ENCODE measurements at regions not wholly inside any gene's neighbourhood (a gene's known extent, or its start where the extent isn't known, plus 50 kb on each side); places are given as distances from the start of the nearest gene placed in this dataset.
A peak's percentile ranks its signal among the peaks of the same experiment; 100 is the strongest.

DNA sequence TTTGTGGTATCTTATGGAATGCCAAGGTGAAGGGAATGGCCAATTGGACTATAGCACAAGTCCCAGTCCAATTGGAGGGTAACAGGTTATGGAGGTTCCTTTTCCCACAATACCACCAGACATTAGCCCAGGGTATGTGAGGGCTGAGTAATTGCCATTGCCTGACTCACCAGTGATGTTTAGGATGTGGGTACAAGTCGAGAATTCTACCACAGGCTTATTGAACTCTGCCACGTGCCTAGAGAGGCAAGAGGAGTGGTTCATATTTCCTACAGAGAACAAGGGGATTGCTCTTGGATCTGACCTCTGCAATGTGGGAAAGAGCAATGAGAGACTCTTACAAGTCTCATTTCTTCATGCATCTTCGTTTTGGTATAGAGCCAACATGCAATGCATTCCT, 85.0 kb upstream of the XCR1 start:
- Mint-ChIP-seq H3K36me3 (ENCODE audit: insufficient read depth, unreplicated experiment) (no peaks in the 10 kb centered on the region), H3K9me3 (ENCODE audit: unreplicated experiment) (no peaks in the 10 kb centered on the region), H3K27me3 (ENCODE audit: insufficient read depth, unreplicated experiment) (no peaks in the 10 kb centered on the region), H3K4me1 (ENCODE audit: insufficient read depth, unreplicated experiment) (peaks cover 55% of the 10 kb centered on the region), H3K27ac (ENCODE audit: low read depth, unreplicated experiment) (no peak overlapping the region), H3K4me3 (ENCODE audit: unreplicated experiment) (no peak overlapping the region)
- intact Hi-C loops (cut with micrococcal nuclease) = no loop called here
- POLR2A ChIA-PET = no interaction called here
- DNase-seq (ENCODE audit: unreplicated experiment) = peak; percentile 73
- CTCF ChIA-PET = no interaction called here
- BruUV-seq (replicated peaks) = no TSS peak
- TF ChIP-seq, protein P1, sequence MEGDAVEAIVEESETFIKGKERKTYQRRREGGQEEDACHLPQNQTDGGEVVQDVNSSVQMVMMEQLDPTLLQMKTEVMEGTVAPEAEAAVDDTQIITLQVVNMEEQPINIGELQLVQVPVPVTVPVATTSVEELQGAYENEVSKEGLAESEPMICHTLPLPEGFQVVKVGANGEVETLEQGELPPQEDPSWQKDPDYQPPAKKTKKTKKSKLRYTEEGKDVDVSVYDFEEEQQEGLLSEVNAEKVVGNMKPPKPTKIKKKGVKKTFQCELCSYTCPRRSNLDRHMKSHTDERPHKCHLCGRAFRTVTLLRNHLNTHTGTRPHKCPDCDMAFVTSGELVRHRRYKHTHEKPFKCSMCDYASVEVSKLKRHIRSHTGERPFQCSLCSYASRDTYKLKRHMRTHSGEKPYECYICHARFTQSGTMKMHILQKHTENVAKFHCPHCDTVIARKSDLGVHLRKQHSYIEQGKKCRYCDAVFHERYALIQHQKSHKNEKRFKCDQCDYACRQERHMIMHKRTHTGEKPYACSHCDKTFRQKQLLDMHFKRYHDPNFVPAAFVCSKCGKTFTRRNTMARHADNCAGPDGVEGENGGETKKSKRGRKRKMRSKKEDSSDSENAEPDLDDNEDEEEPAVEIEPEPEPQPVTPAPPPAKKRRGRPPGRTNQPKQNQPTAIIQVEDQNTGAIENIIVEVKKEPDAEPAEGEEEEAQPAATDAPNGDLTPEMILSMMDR (IDR thresholded peaks at IDR 0.05; ENCODE audit: unreplicated experiment) = no peak

DNA sequence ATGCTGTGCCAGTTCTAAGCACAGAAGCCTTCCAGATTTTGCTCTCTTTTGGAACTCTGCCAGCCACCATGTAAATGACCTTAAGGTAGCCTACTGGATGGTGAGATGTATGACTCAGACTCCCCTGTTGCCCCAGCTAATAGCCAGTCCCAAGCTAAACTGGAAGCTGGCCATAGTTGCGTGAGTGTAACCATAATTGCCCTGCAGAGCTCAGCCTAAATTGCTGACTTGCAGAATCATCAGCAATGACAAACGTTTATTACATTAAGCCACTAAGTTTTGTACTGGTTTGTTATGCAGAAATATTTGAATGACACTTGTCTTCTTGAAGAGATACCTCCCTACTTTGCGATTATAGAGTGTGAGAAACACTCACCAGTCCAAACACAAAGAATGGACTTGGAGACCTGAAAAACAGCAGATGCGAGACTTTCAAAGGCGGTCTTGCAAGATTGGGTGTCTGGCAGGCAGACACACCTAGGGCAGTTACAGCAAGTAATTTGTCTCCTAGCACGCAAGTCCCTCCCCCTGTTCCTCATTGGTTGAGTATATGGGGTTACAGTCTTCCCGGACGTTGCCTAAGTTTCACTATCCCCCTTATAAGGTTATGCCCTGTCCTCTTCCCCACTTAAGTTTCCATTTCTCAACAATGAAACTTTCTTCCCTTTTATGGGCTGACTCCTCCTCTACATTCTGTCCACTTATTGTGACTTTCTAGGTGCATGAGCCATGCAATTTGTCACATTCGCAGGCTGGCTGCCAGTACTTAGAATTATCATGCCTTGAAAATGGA, 83.6 kb upstream of the XCR1 start:
- H3K36me3 Mint-ChIP-seq (ENCODE audit: insufficient read depth, unreplicated experiment) = no peaks in the 10 kb centered on the region
- no TSS peak for BruUV-seq (replicated peaks)
- H3K4me1 Mint-ChIP-seq (ENCODE audit: insufficient read depth, unreplicated experiment) = peaks cover 55% of the 10 kb centered on the region
- H3K27ac Mint-ChIP-seq (ENCODE audit: low read depth, unreplicated experiment) = peak overlapping the region; percentile 85
- ChIA-PET CTCF (interaction anchor here (0.5 to 0.9 kb wide), 3 partner anchors 75 to 1081 kb away, joined by 3 to 5 read pairs (median 3); no protein-coding TSS in a partner anchor), POLR2A (interaction anchor here (0.9 to 1.8 kb wide), 6 partner anchors 14 to 266 kb away, joined by 3 to 7 read pairs (median 4); no protein-coding TSS in a partner anchor)
- DNase-seq (ENCODE audit: unreplicated experiment) = peak; percentile 99
- no peaks in the 10 kb centered on the region for H3K27me3 Mint-ChIP-seq (ENCODE audit: insufficient read depth, unreplicated experiment)
- H3K9me3 Mint-ChIP-seq (ENCODE audit: unreplicated experiment) = no peaks in the 10 kb centered on the region
- TF ChIP-seq, protein P1 (IDR thresholded peaks at IDR 0.05; ENCODE audit: unreplicated experiment) = no peak
- intact Hi-C loops (cut with micrococcal nuclease) = no loop called here
- peak overlapping the region; percentile 50 for H3K4me3 Mint-ChIP-seq (ENCODE audit: unreplicated experiment)

DNA sequence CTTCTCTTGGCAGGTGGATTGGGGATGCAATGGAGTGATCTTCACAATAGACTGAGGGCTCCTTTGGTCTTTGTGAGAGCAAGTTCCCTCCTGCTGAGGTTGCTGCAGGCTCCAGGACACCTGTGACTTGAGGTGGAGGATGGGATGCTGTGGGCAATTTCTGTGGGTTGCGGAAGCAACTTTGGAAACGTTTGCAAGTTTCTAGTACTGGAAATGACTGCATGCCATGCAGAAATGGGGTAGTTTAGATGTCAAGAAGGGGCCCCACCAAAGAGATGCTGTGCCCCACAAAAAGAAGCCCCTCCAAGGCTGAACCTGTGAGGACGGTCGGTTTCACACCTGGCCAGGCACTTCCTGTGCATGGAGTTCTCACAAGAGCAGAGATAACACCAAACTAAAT, 80.4 kb upstream of the XCR1 start:
- ChIA-PET CTCF (no interaction called here), POLR2A (no interaction called here)
- Mint-ChIP-seq H3K27me3 (ENCODE audit: insufficient read depth, unreplicated experiment) (no peaks in the 10 kb centered on the region), H3K4me1 (ENCODE audit: insufficient read depth, unreplicated experiment) (peaks cover 35% of the 10 kb centered on the region), H3K4me3 (ENCODE audit: unreplicated experiment) (no peak overlapping the region), H3K9me3 (ENCODE audit: unreplicated experiment) (no peaks in the 10 kb centered on the region), H3K27ac (ENCODE audit: low read depth, unreplicated experiment) (no peak overlapping the region), H3K36me3 (ENCODE audit: insufficient read depth, unreplicated experiment) (no peaks in the 10 kb centered on the region)
- intact Hi-C loops (cut with micrococcal nuclease) = no loop called here
- DNase-seq (ENCODE audit: unreplicated experiment) = no peak
- no TSS peak for BruUV-seq (replicated peaks)
- TF ChIP-seq, protein P1 (IDR thresholded peaks at IDR 0.05; ENCODE audit: unreplicated experiment) = no peak

DNA sequence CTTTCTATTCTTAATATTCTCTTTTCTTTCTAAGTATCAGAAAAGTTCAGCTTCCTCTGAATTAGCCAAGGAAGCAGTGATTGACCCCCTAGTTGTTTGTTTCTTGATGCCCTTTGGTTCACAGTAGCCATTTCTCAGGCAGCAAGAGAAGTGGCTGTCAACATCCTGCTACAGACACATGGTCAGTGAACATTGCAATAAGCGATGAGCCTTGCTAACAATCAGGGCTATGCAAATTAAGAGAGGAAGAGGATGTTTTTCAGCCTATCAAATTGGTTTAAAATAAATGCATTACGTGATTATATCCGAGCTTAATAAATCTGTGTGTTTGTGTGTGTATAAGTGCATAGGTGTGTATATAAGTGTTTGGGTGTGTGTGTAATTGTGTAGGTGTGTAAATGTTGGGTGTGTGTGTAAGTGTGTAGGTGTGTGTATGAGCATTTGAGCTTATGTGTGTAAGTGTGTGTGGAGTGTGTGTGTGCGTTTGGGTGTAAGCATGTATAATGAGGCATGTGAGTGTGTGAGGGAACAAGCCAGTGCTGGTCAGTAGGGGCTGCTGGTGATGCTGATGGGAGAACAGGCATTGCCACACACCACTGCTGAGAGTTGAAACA, 78.1 kb upstream of the XCR1 start:
- DNase-seq (ENCODE audit: unreplicated experiment) = no peak
- Mint-ChIP-seq H3K4me3 (ENCODE audit: unreplicated experiment) (no peak overlapping the region), H3K36me3 (ENCODE audit: insufficient read depth, unreplicated experiment) (peaks cover 6% of the 10 kb centered on the region), H3K9me3 (ENCODE audit: unreplicated experiment) (no peaks in the 10 kb centered on the region), H3K27me3 (ENCODE audit: insufficient read depth, unreplicated experiment) (no peaks in the 10 kb centered on the region), H3K4me1 (ENCODE audit: insufficient read depth, unreplicated experiment) (peaks cover 17% of the 10 kb centered on the region), H3K27ac (ENCODE audit: low read depth, unreplicated experiment) (no peak overlapping the region)
- CTCF ChIA-PET = interaction anchor here (0.5 to 1.1 kb wide), 3 partner anchors 27 to 265 kb away, joined by 3 to 5 read pairs (median 3); no protein-coding TSS in a partner anchor
- POLR2A ChIA-PET = interaction anchor here (0.7 to 1.6 kb wide), 3 partner anchors 115 to 264 kb away, joined by 3 to 4 read pairs (median 4); partner anchors contain the start of gene LZTFL1
- intact Hi-C loops (cut with micrococcal nuclease) = no loop called here
- BruUV-seq (replicated peaks) = no TSS peak
- TF ChIP-seq, protein P1 (IDR thresholded peaks at IDR 0.05; ENCODE audit: unreplicated experiment) = no peak

All from MCF 10A (cell line).